HL-60/S4 treated with phorbol 12-myristate 13-acetate at 8.2 ng/mL for 4 days and 3 days (cell line): ENCODE measurements at regions not wholly inside any gene's neighbourhood (a gene's known extent, or its start where the extent isn't known, plus 50 kb on each side); places are given as distances from the start of the nearest gene placed in this dataset.

Source experiments
- in situ Hi-C: fragments of 300-500 bp; cut with MboI; formaldehyde crosslinking; loops from 2 replicates; pipeline ENCODE4 v1.15.0; 2022; ENCODE audit warnings: low sequenced_read_pairs

- in situ Hi-C loops = no loop called here
Observed at GRCh38 chr13:110965755-110966134, 50.9 kb upstream of the ANKRD10 start.

GRCh38 chr13:110965038-110965754 is 50.3 kb upstream of the ANKRD10 start:
- in situ Hi-C loops = no loop called here
